Activated gamma-delta T cell treated with anti-CD3 and anti-CD28 coated beads, Interleukin-2, amount 50 U/mL, for 16 hours (primary cell): ENCODE measurements at regions not wholly inside any gene's neighbourhood (a gene's known extent, or its start where the extent isn't known, plus 50 kb on each side); places are given as distances from the start of the nearest gene placed in this dataset.

Experiments used
- DNase-seq: peaks from one replicate; pipeline ENCODE4 v3.0.0-alpha.2; 2020; ENCODE audit warnings: low read depth

- no peak for DNase-seq
Observed at GRCh38 chr5:173765029-173765644, 123.0 kb upstream of the CPEB4 start.

GRCh38 chr5:173765661-173766060 lies 122.5 kb upstream of the CPEB4 start:
- no peak for DNase-seq

DNA sequence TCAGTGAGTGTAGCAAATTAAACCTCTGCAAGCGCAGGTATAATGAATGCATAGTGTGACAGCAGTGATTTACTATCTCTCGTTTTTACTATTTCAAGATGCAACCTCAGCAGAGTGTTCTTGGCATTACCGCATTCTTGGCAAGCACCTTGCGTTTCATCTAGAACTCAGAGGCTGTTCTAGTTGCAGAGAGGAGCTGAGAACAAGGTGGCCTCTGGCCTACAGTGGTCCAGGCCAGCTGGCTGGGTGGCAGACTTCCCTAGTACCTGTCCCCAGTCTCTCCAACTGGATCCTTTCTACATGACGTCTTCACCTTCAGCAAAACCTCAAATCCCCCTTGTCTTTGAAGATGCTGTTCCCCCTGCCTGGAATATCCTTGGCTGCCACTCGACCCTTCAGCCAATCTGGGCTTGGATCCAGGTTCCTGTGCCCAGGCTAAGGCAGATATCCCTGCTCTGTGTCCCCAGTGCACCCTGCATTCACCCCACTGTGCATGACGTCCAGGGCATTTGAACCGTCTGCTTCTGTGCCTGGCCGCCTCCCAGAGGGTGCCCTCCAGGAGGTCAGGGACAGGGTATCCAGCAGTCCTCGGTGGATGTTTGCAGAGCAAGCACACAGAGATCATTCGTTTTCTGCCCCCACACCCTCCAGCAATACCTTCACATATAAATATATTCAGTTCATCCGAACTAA lies 120.4 kb upstream of the CPEB4 start:
- no peak for DNase-seq

DNA sequence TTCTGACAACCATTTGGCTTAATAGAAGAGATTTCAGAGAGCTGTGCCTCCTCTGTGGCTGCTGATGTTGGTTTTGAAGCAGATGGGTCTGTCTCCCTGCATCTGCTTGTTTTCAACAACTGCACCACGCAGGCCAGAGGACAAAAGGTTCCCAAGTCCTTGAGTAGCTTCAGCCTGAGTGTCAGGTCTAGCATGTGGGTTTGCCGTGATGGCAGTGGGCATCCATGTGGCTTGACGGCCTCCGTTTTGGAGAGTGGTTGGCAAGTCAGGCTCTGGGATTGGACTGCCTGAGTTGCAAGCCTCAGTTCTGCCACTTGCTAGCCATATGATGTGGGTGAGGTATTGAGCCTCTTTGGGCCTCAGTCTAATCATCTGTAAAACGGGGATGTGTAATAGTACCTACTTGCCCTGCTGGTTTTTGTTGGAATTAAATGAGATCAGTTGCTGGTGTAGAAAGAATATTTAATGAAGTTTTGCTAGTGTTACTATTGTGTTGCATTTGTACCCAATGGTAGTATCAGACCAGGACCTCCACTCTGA lies 119.8 kb upstream of the CPEB4 start:
- no peak for DNase-seq

- DNase-seq = no peak
Observed at GRCh38 chr5:173768891-173769290, 119.3 kb upstream of the CPEB4 start.

DNA sequence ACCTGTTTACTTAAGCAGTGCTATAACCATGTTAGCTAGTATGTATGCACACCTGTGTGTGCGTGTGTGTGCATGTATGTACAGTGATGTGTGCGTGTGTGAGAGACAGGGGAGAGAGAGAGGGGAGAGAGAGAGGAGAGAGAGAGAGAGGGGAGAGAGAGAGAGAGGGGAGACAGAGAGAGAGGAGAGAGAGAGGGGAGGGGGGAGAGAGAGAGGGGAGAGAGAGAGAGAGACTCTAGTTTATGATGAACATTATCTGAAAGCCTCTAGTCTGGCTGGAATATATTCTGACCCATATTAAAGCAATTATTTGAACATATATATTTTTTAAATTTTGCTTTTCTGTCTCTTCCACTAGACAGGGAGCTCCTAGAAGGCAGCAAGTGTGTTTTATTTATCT lies 117.5 kb upstream of the CPEB4 start:
- no peak for DNase-seq

GRCh38 chr5:173771121-173771724 lies 116.9 kb upstream of the CPEB4 start:
- DNase-seq = no peak

- no peak for DNase-seq
Observed at GRCh38 chr5:173771725-173772383, 116.3 kb upstream of the CPEB4 start.

DNA sequence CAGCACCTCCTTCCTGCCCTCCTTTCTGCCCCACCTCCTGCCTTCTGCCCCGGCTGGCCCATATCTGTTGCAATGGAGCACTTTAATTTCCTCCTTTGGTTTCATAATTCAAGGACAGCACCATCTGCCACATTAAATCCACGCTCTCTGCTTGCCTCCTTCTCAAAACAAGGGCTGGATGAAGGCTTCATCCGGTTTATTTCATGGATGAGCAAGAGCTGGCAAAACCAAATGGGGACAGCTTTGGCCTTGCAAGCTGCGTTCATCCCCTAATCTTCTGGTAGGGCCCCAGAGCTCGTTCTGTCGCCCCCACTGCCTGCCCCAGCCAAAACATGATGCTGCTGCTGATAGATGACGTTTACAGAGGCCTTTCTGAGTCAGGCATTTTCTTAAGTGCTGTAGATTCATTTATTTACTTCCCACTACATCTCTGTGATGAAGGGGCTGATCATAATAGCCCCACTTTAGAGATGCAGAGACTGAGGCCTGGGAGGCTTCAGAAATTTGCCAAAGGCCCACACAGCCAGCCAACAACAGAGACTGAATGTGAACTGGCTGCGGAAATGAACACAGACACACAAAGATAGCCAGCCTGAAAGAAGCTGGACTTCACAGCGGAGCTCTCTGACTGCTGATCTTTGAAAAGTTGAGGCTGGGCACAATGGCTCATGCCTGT lies 115.6 kb upstream of the CPEB4 start:
- DNase-seq = no peak

GRCh38 chr5:173774271-173774761 lies 113.8 kb upstream of the CPEB4 start:
- DNase-seq = no peak

DNA sequence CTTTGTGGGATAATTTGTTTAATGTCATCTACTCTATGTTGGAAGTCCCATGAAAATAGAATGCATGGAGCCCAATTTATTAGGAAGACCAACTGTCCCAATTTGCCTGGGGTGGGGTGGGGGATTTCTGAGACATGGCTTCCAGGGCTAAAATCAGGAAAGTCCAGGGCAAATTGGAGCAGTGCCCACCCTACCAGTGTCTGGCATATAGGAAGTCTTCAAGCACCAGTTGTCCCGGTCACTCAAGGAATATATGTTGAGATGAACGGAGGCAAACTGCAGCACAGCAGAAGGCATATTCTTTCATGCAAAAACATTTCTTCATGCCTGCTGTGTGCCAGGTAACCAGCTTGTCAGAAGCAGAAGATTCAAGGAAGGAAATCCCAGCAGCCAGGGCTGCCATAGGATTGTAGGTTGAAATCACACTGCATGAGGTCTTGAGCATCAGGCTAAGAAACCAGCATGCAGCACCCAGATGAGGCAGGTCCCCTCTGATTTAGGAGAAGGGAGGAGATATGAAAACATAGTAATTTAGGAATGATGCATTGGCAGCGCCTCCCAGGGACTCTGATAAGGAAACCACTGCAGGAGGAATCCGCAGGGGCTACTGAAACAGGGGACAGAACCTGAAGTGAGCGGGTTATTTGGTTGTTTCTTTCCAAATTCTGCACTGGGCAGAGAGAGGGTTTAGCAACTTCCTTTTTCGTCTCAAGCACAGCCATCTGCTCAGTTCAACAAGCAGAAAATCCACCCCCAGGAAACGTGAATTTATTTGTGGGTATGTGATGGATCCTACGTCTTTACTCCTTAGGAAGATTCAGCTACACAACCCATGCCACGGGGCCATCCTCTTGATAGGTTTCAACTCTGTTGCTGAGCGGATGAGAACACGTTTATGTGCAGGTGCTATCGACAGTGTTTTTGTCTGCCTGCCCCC lies 112.6 kb upstream of the CPEB4 start:
- DNase-seq = no peak

GRCh38 chr5:173777149-173777548 lies 111.0 kb upstream of the CPEB4 start:
- DNase-seq = no peak

DNA sequence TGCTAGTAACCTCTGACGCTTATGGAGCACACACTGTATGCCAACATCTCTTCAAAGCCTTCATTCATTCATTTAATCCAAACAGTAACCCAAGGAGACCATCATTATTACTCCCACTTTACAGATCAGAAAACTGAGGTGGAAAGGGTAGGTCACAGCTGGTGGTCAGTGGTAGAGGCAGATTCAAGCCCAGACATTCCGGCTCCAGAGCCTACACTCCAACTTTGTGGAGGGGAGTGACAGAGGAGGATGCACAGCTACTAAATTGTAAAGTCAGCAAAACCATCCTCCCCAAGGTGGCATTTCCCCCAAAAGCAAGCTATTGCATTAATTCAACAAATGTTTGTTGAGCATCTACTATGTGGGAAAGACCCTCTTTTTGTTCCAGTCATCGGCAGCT lies 110.5 kb upstream of the CPEB4 start:
- no peak for DNase-seq

GRCh38 chr5:173778152-173778782 lies 109.9 kb upstream of the CPEB4 start:
- no peak for DNase-seq

DNA sequence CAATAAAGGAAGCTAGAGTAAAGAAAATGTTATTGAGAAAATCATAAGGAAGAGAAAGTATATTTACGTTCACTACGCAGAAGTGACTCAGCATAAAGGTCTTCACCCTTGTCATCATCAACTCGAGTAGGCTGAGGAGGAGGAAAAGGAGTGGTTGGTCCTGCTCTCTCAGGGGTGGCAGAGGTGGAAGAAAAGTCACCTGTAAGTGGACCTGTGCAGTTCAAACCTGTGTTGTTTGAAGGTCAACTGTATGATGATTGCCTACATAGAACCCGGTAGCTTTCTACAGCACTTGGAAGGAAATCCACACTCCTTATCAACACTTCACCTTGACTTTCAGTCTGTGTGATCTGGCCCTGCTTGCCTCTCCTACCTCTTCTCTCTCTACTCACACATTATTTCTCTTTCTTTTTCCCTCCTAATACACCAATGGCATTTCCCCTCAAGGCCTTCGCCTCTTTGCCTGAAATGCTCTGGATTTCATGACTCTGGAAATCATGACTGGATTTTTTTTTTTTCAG lies 109.3 kb upstream of the CPEB4 start:
- DNase-seq = no peak

- no peak for DNase-seq
Observed at GRCh38 chr5:173780235-173781234, 107.6 kb upstream of the CPEB4 start.

DNA sequence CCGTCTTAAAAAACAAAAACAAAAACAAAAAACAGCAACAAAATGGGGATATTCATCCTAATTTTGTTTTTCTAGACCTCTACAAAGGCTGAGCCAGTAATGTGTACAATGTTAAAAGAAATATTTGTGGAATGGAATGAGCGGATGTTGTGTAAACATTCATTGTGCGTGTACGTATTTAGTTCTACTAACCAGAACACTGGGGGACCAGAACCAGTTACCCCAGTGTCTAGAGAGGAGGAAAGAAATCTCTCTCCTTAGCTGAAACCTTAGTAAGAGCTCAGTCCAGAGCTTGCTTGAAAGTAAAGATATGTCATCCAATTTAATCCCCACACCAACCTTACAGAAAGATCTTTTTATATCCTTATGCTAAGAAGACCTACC lies 106.7 kb upstream of the CPEB4 start:
- DNase-seq = no peak

DNA sequence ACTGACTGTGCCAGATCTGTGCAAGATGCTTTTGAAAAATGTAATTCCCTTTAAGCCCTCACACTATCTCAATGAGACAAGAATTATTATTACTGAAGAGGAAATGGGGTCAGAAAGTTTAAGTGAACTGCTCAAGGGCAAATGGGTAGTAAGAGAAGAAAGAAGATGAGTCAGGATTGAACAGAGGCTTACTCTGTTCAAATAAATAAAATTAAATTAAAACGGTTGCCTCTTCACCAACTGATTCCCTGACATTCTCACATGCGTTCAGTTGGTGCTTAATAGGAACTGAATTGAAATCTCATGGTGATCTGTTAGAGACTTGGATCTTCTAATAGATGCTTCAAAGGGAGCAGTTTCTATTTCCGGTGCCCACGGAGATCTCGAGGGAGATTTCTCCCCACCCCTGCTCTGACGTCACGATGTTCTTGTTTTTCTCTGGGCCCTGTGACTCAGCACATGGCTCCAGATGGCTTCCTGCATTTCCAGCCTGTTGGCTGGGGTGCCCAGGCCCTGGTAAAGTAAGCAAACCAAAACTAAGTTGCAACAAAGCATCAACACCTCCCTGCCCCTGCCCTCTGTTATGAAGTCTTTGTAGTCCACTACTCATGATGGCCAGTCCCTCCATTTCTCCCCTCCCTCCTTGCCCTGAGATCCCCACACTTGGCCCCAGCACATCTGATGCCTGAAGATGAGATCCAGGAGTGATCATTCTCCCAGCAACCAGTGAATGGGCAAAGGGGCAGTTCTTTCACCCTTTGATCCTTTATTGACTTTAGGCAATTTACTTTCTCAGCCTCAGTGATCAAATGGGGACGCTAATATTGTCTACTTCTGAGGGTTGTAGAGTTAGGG lies 106.1 kb upstream of the CPEB4 start:
- peak; percentile 17 for DNase-seq
